IPS DF 6.9 (cell line): ENCODE measurements at regions not wholly inside any gene's neighbourhood (a gene's known extent, or its start where the extent isn't known, plus 50 kb on each side); places are given as distances from the start of the nearest gene placed in this dataset.

Experiments
- DNase-seq: peaks from one replicate; pipeline ENCODE4 v3.0.0-alpha.2; 2013; ENCODE audit warnings: low read depth, low spot score
- H3K27ac ChIP-seq: one replicate; pipeline ENCODE4 v1.5.1; 2013; ENCODE audit warnings: low read length, control low read depth
- H3K27me3 ChIP-seq: 2 replicates; pipeline ENCODE4 v1.6.1; 2013; ENCODE audit warnings: mild to moderate bottlenecking, low read length; ENCODE audit not compliant: control insufficient read depth, insufficient read depth
- H3K36me3 ChIP-seq: 2 replicates; pipeline ENCODE4 v1.6.1; 2013; ENCODE audit warnings: low read length; ENCODE audit not compliant: control insufficient read depth, insufficient read depth
- H3K4me1 ChIP-seq: 2 replicates; pipeline ENCODE4 v1.6.1; 2013; ENCODE audit warnings: low read length; ENCODE audit not compliant: control insufficient read depth, insufficient read depth
- H3K4me3 ChIP-seq: 2 replicates; pipeline ENCODE4 v1.5.1; 2013; ENCODE audit warnings: mild to moderate bottlenecking, low read length
- H3K9me3 ChIP-seq: 2 replicates; pipeline ENCODE4 v1.6.1; 2013; ENCODE audit warnings: low read length, inconsistent platforms; ENCODE audit not compliant: control insufficient read depth, insufficient read depth
- WGBS: extraction: QIAGEN DNeasy Blood & Tissue Kit; methylation state at CpG from one replicate; pipeline ENCODE4 v1.1.7; 2013; ENCODE audit warnings: mixed read lengths, missing lambda C conversion rate; ENCODE audit not compliant: insufficient read length, insufficient coverage; 5-methylcytosine and 5-hydroxymethylcytosine counted together

- Histone ChIP-seq H3K36me3 (no peaks in the 10 kb centered on the region), H3K4me1 (no peaks in the 10 kb centered on the region), H3K27ac (no peak overlapping the region), H3K27me3 (no peaks in the 10 kb centered on the region), H3K4me3 (no peak overlapping the region), H3K9me3 (no peaks in the 10 kb centered on the region)
- no peak for DNase-seq
Measured at GRCh38 chr3:161796312-161796711, 299.7 kb downstream of the OTOL1 start.

- Histone ChIP-seq H3K27ac (no peak overlapping the region), H3K9me3 (no peaks in the 10 kb centered on the region), H3K4me1 (no peaks in the 10 kb centered on the region), H3K36me3 (no peaks in the 10 kb centered on the region), H3K4me3 (no peak overlapping the region), H3K27me3 (no peaks in the 10 kb centered on the region)
- DNase-seq = no peak
Measured at GRCh38 chr3:161796780-161797179, 300.2 kb downstream of the OTOL1 start.

GRCh38 chr3:161798016-161798415, 301.4 kb downstream of the OTOL1 start:
- Histone ChIP-seq H3K27ac (no peak overlapping the region), H3K4me1 (no peaks in the 10 kb centered on the region), H3K36me3 (no peaks in the 10 kb centered on the region), H3K27me3 (no peaks in the 10 kb centered on the region), H3K4me3 (no peak overlapping the region), H3K9me3 (no peaks in the 10 kb centered on the region)
- WGBS = no CpG with 5 or more reads among the region's 3 CpGs
- no peak for DNase-seq

GRCh38 chr3:161800985-161801559, 304.5 kb downstream of the OTOL1 start:
- Histone ChIP-seq H3K4me1 (no peaks in the 10 kb centered on the region), H3K27me3 (no peaks in the 10 kb centered on the region), H3K27ac (no peak overlapping the region), H3K36me3 (no peaks in the 10 kb centered on the region), H3K9me3 (no peaks in the 10 kb centered on the region), H3K4me3 (no peak overlapping the region)
- no CpG with 5 or more reads among the region's 1 CpG for WGBS
- no peak for DNase-seq

GRCh38 chr3:161818106-161818505, 321.5 kb downstream of the OTOL1 start:
- DNase-seq = no peak
- H3K4me1 ChIP-seq = no peaks in the 10 kb centered on the region
- H3K27ac ChIP-seq = no peak overlapping the region
- no peaks in the 10 kb centered on the region for H3K27me3 ChIP-seq
- H3K4me3 ChIP-seq = no peak overlapping the region
- WGBS = no CpG with 5 or more reads among the region's 1 CpG
- H3K9me3 ChIP-seq = no peaks in the 10 kb centered on the region
- H3K36me3 ChIP-seq = no peaks in the 10 kb centered on the region

GRCh38 chr3:161821591-161821990, 325.0 kb downstream of the OTOL1 start:
- Histone ChIP-seq H3K27me3 (no peaks in the 10 kb centered on the region), H3K27ac (no peak overlapping the region), H3K9me3 (no peaks in the 10 kb centered on the region), H3K4me3 (no peak overlapping the region), H3K4me1 (no peaks in the 10 kb centered on the region), H3K36me3 (no peaks in the 10 kb centered on the region)
- no peak for DNase-seq
- WGBS = no CpG with 5 or more reads among the region's 1 CpG

GRCh38 chr3:161822291-161822690, 325.7 kb downstream of the OTOL1 start:
- no CpG with 5 or more reads among the region's 3 CpGs for WGBS
- no peak overlapping the region for H3K4me3 ChIP-seq

GRCh38 chr3:161823910-161824309, 327.3 kb downstream of the OTOL1 start:
- Histone ChIP-seq H3K9me3 (no peaks in the 10 kb centered on the region), H3K27me3 (no peaks in the 10 kb centered on the region), H3K4me3 (no peak overlapping the region), H3K27ac (no peak overlapping the region), H3K36me3 (no peaks in the 10 kb centered on the region), H3K4me1 (no peaks in the 10 kb centered on the region)
- WGBS = no CpG with 5 or more reads among the region's 3 CpGs
- no peak for DNase-seq

More at GRCh38 chr3:161822291-161822690, 325.7 kb downstream of the OTOL1 start:
- Histone ChIP-seq H3K9me3 (no peaks in the 10 kb centered on the region), H3K27me3 (no peaks in the 10 kb centered on the region), H3K36me3 (no peaks in the 10 kb centered on the region), H3K27ac (no peak overlapping the region), H3K4me1 (no peaks in the 10 kb centered on the region)
- DNase-seq = no peak

GRCh38 chr3:161838021-161838420, 341.4 kb downstream of the OTOL1 start:
- H3K27me3 ChIP-seq = no peaks in the 10 kb centered on the region
- H3K4me3 ChIP-seq = no peak overlapping the region
- H3K4me1 ChIP-seq = no peaks in the 10 kb centered on the region
- H3K27ac ChIP-seq = no peak overlapping the region
- H3K9me3 ChIP-seq = no peaks in the 10 kb centered on the region
- WGBS = no CpG with 5 or more reads among the region's 3 CpGs
- no peak for DNase-seq
- no peaks in the 10 kb centered on the region for H3K36me3 ChIP-seq

GRCh38 chr3:161848376-161848775, 351.8 kb downstream of the OTOL1 start:
- no peak for DNase-seq
- WGBS = no CpG with 5 or more reads among the region's 1 CpG
- Histone ChIP-seq H3K4me3 (no peak overlapping the region), H3K27me3 (no peaks in the 10 kb centered on the region), H3K9me3 (no peaks in the 10 kb centered on the region), H3K4me1 (no peaks in the 10 kb centered on the region; the same call in 1 of the 2 replicates), H3K27ac (no peak overlapping the region), H3K36me3 (no peaks in the 10 kb centered on the region)

- WGBS = no CpG with 5 or more reads among the region's 8 CpGs
- no peak overlapping the region for H3K27ac ChIP-seq
- DNase-seq = peak; percentile 58
Measured at GRCh38 chr3:161851941-161852566, 355.4 kb downstream of the OTOL1 start.

More at GRCh38 chr3:161851941-161852566, 355.4 kb downstream of the OTOL1 start:
- Histone ChIP-seq H3K36me3 (no peaks in the 10 kb centered on the region), H3K4me1 (no peaks in the 10 kb centered on the region; the same call in 1 of the 2 replicates), H3K27me3 (no peaks in the 10 kb centered on the region), H3K4me3 (no peak overlapping the region), H3K9me3 (no peaks in the 10 kb centered on the region)
